ENCODE measurements at regions not wholly inside any gene's neighbourhood (a gene's known extent, or its start where the extent isn't known, plus 50 kb on each side); places are given as distances from the start of the nearest gene placed in this dataset.

DNA sequence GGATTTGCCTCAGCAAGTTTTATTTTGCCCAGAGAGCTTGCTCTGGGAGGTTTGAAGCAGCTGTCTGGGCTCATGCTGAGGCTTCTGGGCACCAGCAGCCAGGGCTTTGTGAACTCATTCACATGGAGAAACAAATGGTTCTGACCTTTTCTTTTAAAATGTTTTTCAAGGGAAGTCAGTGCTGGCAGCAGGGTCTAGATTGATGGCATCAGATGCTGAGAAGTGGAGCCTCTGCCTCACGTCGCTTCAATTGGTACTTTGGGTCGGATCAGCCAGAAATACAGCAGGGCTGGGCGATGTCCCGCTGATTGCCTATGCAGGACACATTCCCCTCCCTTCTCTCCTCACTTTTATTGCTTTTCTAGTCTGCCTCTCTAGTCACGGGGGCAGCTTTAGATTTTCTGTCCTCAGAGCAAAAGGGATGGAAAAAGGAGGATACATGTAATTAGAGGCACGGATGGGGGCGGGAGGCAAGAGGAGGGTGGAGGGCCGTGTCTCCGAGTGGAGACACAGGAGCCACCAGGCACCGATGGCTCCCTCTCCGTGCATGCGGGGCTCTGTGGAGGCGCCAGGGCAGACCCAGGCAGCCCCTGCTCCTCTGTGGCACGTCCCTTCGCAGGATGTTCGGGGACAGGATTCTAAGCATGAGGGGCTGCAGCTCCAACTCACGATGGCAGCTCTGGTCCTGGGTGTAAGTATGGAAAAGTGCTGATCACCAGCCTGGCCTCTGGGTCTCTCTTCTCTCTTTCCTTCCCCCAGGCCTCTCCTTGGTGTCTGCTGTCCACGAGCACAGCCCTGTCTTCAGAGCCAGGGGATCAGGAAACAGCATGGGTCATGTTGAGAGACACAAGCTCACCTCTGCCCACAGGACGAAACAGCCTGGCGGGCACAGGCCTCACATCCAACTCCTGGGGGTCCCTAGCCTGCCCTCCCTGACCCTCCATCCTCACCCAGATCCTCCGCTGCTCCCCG lies 116.1 kb downstream of the FAM43A start:
- TF ChIP-seq, protein P1, sequence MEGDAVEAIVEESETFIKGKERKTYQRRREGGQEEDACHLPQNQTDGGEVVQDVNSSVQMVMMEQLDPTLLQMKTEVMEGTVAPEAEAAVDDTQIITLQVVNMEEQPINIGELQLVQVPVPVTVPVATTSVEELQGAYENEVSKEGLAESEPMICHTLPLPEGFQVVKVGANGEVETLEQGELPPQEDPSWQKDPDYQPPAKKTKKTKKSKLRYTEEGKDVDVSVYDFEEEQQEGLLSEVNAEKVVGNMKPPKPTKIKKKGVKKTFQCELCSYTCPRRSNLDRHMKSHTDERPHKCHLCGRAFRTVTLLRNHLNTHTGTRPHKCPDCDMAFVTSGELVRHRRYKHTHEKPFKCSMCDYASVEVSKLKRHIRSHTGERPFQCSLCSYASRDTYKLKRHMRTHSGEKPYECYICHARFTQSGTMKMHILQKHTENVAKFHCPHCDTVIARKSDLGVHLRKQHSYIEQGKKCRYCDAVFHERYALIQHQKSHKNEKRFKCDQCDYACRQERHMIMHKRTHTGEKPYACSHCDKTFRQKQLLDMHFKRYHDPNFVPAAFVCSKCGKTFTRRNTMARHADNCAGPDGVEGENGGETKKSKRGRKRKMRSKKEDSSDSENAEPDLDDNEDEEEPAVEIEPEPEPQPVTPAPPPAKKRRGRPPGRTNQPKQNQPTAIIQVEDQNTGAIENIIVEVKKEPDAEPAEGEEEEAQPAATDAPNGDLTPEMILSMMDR (IDR thresholded peaks at IDR 0.05): no peak
- no peak for TF ChIP-seq POLR2A (IDR thresholded peaks at IDR 0.05)

Measured in thyroid gland (tissue), 4 donors.